ENCODE measurements at regions not wholly inside any gene's neighbourhood (a gene's known extent, or its start where the extent isn't known, plus 50 kb on each side); places are given as distances from the start of the nearest gene placed in this dataset.
"Not testable (repeated sequence)": the region's sequence is repeated elsewhere in the genome, so short reads cannot be mapped to it uniquely, and the experiment has no call there.

DNA sequence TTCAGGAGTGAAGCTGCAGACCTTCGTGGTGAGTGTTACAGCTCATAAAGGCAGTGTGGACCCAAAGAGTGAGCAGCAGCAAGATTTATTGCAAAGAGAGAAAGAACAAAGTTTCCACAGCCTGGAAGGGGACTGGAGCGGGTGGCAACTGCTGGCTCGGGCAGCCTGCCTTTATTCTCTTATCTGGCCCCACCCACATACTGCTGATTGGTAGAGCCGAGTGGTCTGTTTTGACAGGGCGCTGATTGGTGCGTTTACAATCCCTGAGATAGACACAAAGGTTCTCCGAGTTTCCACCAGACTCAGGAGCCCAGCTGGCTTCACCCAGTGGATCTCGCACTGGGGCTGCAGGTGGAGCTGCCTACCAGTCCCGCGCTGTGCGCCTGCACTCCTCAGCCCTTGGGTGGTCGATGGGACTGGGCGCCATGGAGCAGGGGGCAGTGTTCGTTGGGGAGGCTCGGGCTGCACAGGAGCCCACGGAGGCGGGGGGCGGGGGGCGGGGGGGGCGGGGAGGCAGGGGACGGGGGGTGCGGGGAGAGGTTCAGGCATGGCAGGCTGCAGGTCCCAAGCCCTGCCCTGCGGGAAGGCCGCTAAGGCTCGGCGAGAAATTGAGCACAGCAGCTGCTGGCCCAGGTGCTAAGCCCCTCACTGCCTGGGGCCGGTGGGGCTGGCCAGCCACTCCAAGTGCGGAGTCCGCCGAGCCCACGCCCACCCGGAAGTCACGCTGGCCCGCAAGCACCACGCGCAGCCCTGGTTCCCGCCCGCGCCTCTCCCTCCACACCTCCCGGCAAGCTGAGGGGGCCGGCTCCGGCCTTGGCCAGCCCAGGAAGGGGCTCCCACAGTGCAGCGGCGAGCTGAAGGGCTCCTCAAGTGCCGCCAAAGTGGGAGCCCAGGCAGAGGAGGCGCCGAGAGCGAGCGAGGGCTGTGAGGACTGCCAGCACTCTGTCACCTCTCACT is 59.9 kb upstream of the EN2 start:
- not testable (repeated sequence) for DNase-seq

GRCh38 chr7:155398944-155399343 is 59.0 kb upstream of the EN2 start:
- no peak for DNase-seq

GRCh38 chr7:155399577-155399976 is 58.4 kb upstream of the EN2 start:
- no peak for DNase-seq

- no peak for DNase-seq
These were observed 56.7 kb upstream of the EN2 start for GRCh38 chr7:155401231-155401630.

- no peak for DNase-seq
These were observed 56.0 kb upstream of the EN2 start for GRCh38 chr7:155401884-155402283.

- no peak for DNase-seq
These were observed 55.0 kb upstream of the EN2 start for GRCh38 chr7:155402941-155403340.

DNA sequence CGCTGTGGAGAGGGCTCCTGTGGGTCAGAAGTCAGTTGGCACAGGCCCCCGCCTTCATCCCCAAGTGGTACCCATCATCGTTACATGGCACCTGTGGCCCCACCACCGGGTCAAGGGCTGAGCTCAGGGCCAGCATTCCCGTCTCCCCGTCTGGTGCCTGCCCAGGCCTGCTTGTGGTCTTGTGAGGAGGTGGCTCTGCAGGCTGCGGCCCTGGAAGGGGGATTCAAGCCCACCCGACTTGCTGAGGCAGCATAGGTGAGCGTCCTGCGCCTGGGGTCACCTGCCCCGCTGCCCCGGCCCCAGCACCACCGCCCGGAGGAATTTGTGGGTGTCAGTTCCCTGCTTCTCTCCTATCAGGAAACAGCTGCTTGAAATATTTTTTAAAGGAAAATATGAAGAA is 53.0 kb upstream of the EN2 start:
- DNase-seq = no peak

DNA sequence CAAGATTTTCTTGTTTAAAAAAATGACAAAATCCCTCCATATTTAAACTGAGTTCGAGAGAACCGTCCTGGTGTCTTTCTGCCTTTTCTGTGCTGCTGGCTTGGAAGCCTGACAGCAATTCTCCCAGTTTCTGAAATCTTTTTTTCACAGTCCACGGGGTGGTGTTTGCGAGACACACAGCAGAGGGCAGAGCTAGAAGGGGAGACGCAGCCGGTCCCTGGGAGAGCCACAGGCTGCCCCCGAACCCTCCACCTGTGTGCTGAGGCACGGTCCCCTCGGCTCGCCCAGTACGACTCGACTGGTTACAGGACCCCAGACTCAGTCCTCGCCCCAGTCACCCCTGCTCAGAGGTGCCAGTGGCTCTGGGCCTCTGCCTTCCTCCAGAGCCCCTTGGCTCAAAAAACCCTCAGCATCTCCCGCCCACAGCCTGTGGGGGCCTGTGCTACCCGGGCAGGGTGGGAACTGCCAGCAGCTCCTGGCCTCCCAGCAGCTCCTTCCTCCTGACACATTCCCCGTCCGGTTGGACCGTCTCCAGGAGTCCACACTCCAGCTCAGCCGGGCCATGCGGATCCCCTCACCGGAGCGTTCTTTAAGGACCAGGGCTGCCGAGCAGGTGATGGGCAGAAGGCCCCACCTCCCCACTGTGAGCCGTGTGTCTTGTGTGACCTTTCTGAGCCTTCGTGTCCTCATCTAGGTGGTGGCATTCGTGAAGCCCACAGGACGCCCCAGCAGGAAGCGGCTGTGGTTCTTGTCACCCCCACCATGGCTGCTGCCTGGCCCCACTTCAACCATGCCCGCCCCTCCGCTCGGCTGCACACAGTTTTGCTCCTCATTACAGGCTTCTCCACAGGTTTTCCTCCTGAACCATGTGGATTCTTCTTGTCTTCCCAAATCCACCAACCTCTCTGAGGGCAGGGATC is 52.3 kb upstream of the EN2 start:
- DNase-seq = no peak

DNA sequence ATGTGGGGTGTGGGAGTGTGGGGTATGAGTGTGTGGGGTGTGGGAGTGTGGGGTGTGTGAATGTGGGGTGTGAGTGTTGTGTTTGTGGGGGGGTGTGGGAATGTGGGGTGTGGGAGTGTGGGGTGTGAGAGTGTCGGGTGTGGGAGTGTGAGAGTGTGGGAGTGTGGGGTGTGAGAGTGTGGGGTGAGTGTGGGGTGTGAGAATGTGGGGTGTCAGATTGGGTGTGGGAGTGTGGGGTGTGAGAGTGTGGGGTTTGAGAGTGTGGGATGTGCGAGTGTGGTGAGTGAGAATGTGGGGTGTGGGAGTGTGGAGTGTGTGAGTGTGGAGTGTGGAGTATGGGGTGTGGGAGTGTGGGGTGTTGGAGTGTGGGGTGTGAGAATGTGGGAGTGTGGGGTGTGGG is 50.1 kb upstream of the EN2 start:
- no peak for DNase-seq

All from DMS153 (cell line).